ENCODE measurements at regions not wholly inside any gene's neighbourhood (a gene's known extent, or its start where the extent isn't known, plus 50 kb on each side); places are given as distances from the start of the nearest gene placed in this dataset.

- no peaks in the 10 kb centered on the region for H4K20me1 ChIP-seq (ENCODE audit: low read depth, low read length)
- no peaks in the 10 kb centered on the region for H3K36me3 ChIP-seq (ENCODE audit: low read length)
- H3K27me3 ChIP-seq (ENCODE audit: low read length) = no peaks in the 10 kb centered on the region
- H3F3A ChIP-seq (ENCODE audit: insufficient read depth) = no peaks in the 10 kb centered on the region
- no peak overlapping the region for H2AFZ ChIP-seq (ENCODE audit: low read depth, low read length, severe bottlenecking)
- TF ChIP-seq CTCF (IDR thresholded peaks at IDR 0.05; ENCODE audit: insufficient read depth, low read length, poor library complexity, severe bottlenecking) (no peak), EZH2phosphoT487 (conservative IDR thresholded peaks at IDR 0.05; ENCODE audit: low read length) (no peak)
- H3K4me3 ChIP-seq (ENCODE audit: insufficient read depth, low read length, poor library complexity, severe bottlenecking) = no peak overlapping the region
- no peak overlapping the region for H3K9ac ChIP-seq (ENCODE audit: low read length)
- no peak overlapping the region for H3K4me2 ChIP-seq (ENCODE audit: low read depth, low read length, poor library complexity, severe bottlenecking)
- no peaks in the 10 kb centered on the region for H3K9me2 ChIP-seq (replicated peaks; ENCODE audit: insufficient read depth, low read length)
- H3K79me2 ChIP-seq (ENCODE audit: insufficient read depth, low read length) = no peaks in the 10 kb centered on the region
- no peaks in the 10 kb centered on the region for H3K9me3 ChIP-seq (ENCODE audit: insufficient read depth, low read length)
- H3K27ac ChIP-seq (ENCODE audit: low read depth, low read length) = no peak overlapping the region
These were observed 205.5 kb upstream of the CAMK1G start for GRCh38 chr1:209377995-209378394.

DNA sequence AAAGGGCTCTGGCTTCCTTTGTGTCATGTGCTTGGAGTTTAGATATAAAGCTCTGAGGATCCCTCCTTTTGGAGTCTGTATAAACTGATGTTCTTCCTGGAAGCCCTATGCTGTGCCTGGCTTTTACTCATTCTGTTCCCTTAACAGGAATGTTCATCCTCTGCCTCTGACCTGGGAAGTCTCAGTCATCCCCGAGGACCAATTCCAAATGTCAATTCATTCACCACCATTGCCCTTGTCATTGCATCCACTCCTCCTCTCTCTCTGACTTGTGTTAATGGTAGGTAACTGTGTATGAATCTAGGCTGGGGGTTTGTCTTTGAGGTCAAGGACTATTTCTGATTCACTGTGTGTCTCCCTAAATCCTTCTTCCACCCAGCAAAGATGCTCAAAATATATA, 204.2 kb upstream of the CAMK1G start:
- Histone ChIP-seq H3K9ac (ENCODE audit: low read length) (no peak overlapping the region), H3K4me3 (ENCODE audit: insufficient read depth, low read length, poor library complexity, severe bottlenecking) (no peak overlapping the region), H3F3A (ENCODE audit: insufficient read depth) (no peaks in the 10 kb centered on the region), H4K20me1 (ENCODE audit: low read depth, low read length) (no peaks in the 10 kb centered on the region), H3K4me2 (ENCODE audit: low read depth, low read length, poor library complexity, severe bottlenecking) (no peak overlapping the region), H3K27ac (ENCODE audit: low read depth, low read length) (no peak overlapping the region), H2AFZ (ENCODE audit: low read depth, low read length, severe bottlenecking) (no peak overlapping the region), H3K9me2 (replicated peaks; ENCODE audit: insufficient read depth, low read length) (no peaks in the 10 kb centered on the region), H3K9me3 (ENCODE audit: insufficient read depth, low read length) (no peaks in the 10 kb centered on the region), H3K36me3 (ENCODE audit: low read length) (no peaks in the 10 kb centered on the region), H3K27me3 (ENCODE audit: low read length) (no peaks in the 10 kb centered on the region), H3K79me2 (ENCODE audit: insufficient read depth, low read length) (no peaks in the 10 kb centered on the region)
- TF ChIP-seq CTCF (IDR thresholded peaks at IDR 0.05; ENCODE audit: insufficient read depth, low read length, poor library complexity, severe bottlenecking) = no peak
- TF ChIP-seq EZH2phosphoT487 (conservative IDR thresholded peaks at IDR 0.05; ENCODE audit: low read length) = no peak

DNA sequence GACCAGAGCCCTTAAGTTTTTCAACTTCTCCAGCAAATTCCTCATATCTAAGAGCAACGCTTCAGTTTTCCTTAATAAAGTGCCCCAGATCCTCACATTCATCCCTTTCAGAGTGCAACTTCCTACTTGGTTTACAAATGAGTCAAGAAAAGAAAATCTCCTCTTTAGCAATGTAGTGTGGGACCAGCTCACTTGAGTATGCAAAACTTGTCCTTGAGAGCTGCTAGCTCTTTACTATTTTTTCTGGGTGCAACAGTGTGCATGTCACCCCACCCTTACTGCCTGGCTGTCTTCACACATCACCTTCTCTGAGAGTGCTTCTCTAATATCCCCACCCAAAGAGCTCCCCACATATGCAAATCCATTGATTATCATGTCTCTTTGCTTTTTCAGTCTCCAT, 203.1 kb upstream of the CAMK1G start:
- Histone ChIP-seq H3K79me2 (ENCODE audit: insufficient read depth, low read length) (no peaks in the 10 kb centered on the region), H3K9ac (ENCODE audit: low read length) (no peak overlapping the region), H4K20me1 (ENCODE audit: low read depth, low read length) (no peaks in the 10 kb centered on the region), H3K9me2 (replicated peaks; ENCODE audit: insufficient read depth, low read length) (no peaks in the 10 kb centered on the region), H3K4me2 (ENCODE audit: low read depth, low read length, poor library complexity, severe bottlenecking) (no peak overlapping the region), H3K9me3 (ENCODE audit: insufficient read depth, low read length) (no peaks in the 10 kb centered on the region), H3F3A (ENCODE audit: insufficient read depth) (no peaks in the 10 kb centered on the region), H3K4me3 (ENCODE audit: insufficient read depth, low read length, poor library complexity, severe bottlenecking) (no peak overlapping the region), H2AFZ (ENCODE audit: low read depth, low read length, severe bottlenecking) (no peak overlapping the region), H3K27me3 (ENCODE audit: low read length) (no peaks in the 10 kb centered on the region), H3K36me3 (ENCODE audit: low read length) (no peaks in the 10 kb centered on the region), H3K27ac (ENCODE audit: low read depth, low read length) (no peak overlapping the region)
- TF ChIP-seq CTCF (IDR thresholded peaks at IDR 0.05; ENCODE audit: insufficient read depth, low read length, poor library complexity, severe bottlenecking) (no peak), EZH2phosphoT487 (conservative IDR thresholded peaks at IDR 0.05; ENCODE audit: low read length) (no peak)

Data from SU-DHL-6 (cell line).